CD4-positive, alpha-beta memory T cell (primary cell): ENCODE measurements at regions not wholly inside any gene's neighbourhood (a gene's known extent, or its start where the extent isn't known, plus 50 kb on each side); places are given as distances from the start of the nearest gene placed in this dataset.

Source experiments
- CTCF ChIA-PET: fragments of 350-600 bp; sonication (Branson Sonifier 250); formaldehyde crosslinking; loops from one replicate; lab custom pipeline; 2021; ENCODE audit warnings: inconsistent platforms; ENCODE audit not compliant: partially characterized antibody; lab: Charles Lee
- POLR2A ChIA-PET: fragments of 350-600 bp; sonication (Branson Sonifier 250); formaldehyde crosslinking; loops from one replicate; lab custom pipeline; 2021; ENCODE audit not compliant: partially characterized antibody; lab: Charles Lee
- DNase-seq, 5 donors: peaks; one replicate each; pipeline versions ENCODE4 v3.0.0 to v3.0.0-alpha.2; 2020 to 2022; ENCODE audit warnings: mixed read lengths in 1 of 5
- H3K27ac ChIP-seq: one replicate; pipeline ENCODE4 v1.7.0; 2013; ENCODE audit warnings: low read depth, low read length
- H3K27me3 ChIP-seq: 2 replicates; pipeline ENCODE4 v1.7.0; 2013; ENCODE audit warnings: mild to moderate bottlenecking, low read length, moderate library complexity; ENCODE audit not compliant: insufficient read depth
- H3K36me3 ChIP-seq: 2 replicates; pipeline ENCODE4 v1.7.0; 2013; ENCODE audit warnings: mild to moderate bottlenecking, low read length, moderate library complexity; ENCODE audit not compliant: insufficient read depth
- H3K4me1 ChIP-seq: 2 replicates; pipeline ENCODE4 v1.7.0; 2013; ENCODE audit warnings: mild to moderate bottlenecking, low read length, moderate library complexity; ENCODE audit not compliant: insufficient read depth
- H3K4me3 ChIP-seq, 2 donors: one replicate each; pipeline ENCODE4 v1.7.0; 2013; ENCODE audit warnings: low read length in 2 of 2, mild to moderate bottlenecking in 1 of 2
- H3K9me3 ChIP-seq, 2 donors: one replicate each; pipeline ENCODE4 v1.7.0; 2013; ENCODE audit warnings: low read length in 2 of 2, control low read depth in 1 of 2; ENCODE audit not compliant: control insufficient read depth in 1 of 2
- H3K27ac Mint-ChIP-seq, 7 donors: one replicate each; pipeline ENCODE4 v1.8.0; 2020 to 2021; ENCODE audit warnings: mixed read lengths in 7 of 7, mild to moderate bottlenecking in 6 of 7, inconsistent platforms in 3 of 7, moderate library complexity in 3 of 7
- H3K27me3 Mint-ChIP-seq, 2 donors: one replicate each; pipeline ENCODE4 v1.8.0; 2020 to 2021; ENCODE audit warnings: mixed read lengths in 2 of 2
- H3K36me3 Mint-ChIP-seq, 2 donors: one replicate each; pipeline ENCODE4 v1.8.0; 2020 to 2021; ENCODE audit warnings: mixed read lengths in 2 of 2, inconsistent platforms in 1 of 2, mild to moderate bottlenecking in 1 of 2
- H3K4me1 Mint-ChIP-seq, 4 donors: one replicate each; pipeline ENCODE4 v1.8.0; 2020 to 2021; ENCODE audit warnings: mixed read lengths in 4 of 4, mild to moderate bottlenecking in 1 of 4
- H3K4me3 Mint-ChIP-seq, 8 donors: one replicate each; pipeline ENCODE4 v1.8.0; 2020 to 2021; ENCODE audit warnings: mixed read lengths in 8 of 8, mild to moderate bottlenecking in 7 of 8, moderate library complexity in 6 of 8, inconsistent platforms in 3 of 8
- H3K9me3 Mint-ChIP-seq, 8 donors: one replicate each; pipeline ENCODE4 v1.8.0; 2020 to 2021; ENCODE audit warnings: mixed read lengths in 8 of 8, mild to moderate bottlenecking in 5 of 8, inconsistent platforms in 3 of 8, moderate library complexity in 1 of 8
- intact Hi-C: fragments of 100-400 bp; cut with micrococcal nuclease; formaldehyde crosslinking; loops from one replicate; pipeline ENCODE4 v1.15.1; 2023

GRCh38 chr18:45488645-45489044, 126.6 kb upstream of the SLC14A2 start:
- Mint-ChIP-seq H3K4me1 (no peaks in the 10 kb centered on the region), H3K4me3 (no peak overlapping the region), H3K27ac (no peak overlapping the region), H3K27me3 (peaks cover 1 to 4% of the 10 kb centered on the region in 2 donors), H3K9me3 (peaks cover 0 to 1% (median 0%) of the 10 kb centered on the region in 8 donors), H3K36me3 (no peaks in the 10 kb centered on the region)
- H3K27ac ChIP-seq, result no peak overlapping the region
- H3K4me1 ChIP-seq, result no peaks in the 10 kb centered on the region
- H3K4me3 ChIP-seq, result no peak overlapping the region
- no peaks in the 10 kb centered on the region for H3K9me3 ChIP-seq
- DNase-seq, result no peak
- ChIA-PET CTCF (no interaction called here), POLR2A (no interaction called here)
- H3K36me3 ChIP-seq, result no peaks in the 10 kb centered on the region
- intact Hi-C loops, result no loop called here
- no peaks in the 10 kb centered on the region for H3K27me3 ChIP-seq

- Mint-ChIP-seq H3K27me3 (peaks cover 0 to 8% of the 10 kb centered on the region in 2 donors), H3K36me3 (no peaks in the 10 kb centered on the region), H3K4me3 (no peak overlapping the region), H3K27ac (no peak overlapping the region), H3K4me1 (no peaks in the 10 kb centered on the region), H3K9me3 (peaks cover 0 to 2% (median 0%) of the 10 kb centered on the region in 8 donors)
- CTCF ChIA-PET, result no interaction called here
- Histone ChIP-seq H3K27ac (no peak overlapping the region), H3K27me3 (no peaks in the 10 kb centered on the region), H3K4me1 (no peaks in the 10 kb centered on the region), H3K4me3 (no peak overlapping the region), H3K36me3 (no peaks in the 10 kb centered on the region), H3K9me3 (no peaks in the 10 kb centered on the region)
- POLR2A ChIA-PET, result no interaction called here
- DNase-seq, result no peak
- intact Hi-C loops, result no loop called here
Observed at GRCh38 chr18:45493830-45494229, 121.4 kb upstream of the SLC14A2 start.

- Histone ChIP-seq H3K9me3 (no peaks in the 10 kb centered on the region), H3K4me1 (no peaks in the 10 kb centered on the region), H3K4me3 (no peak overlapping the region), H3K36me3 (no peaks in the 10 kb centered on the region), H3K27me3 (no peaks in the 10 kb centered on the region), H3K27ac (no peak overlapping the region)
- Mint-ChIP-seq H3K36me3 (no peaks in the 10 kb centered on the region), H3K9me3 (peaks cover 0 to 2% (median 0%) of the 10 kb centered on the region in 8 donors), H3K27ac (no peak overlapping the region), H3K27me3 (peaks cover 0 to 8% of the 10 kb centered on the region in 2 donors), H3K4me1 (no peaks in the 10 kb centered on the region), H3K4me3 (no peak overlapping the region)
- intact Hi-C loops, result no loop called here
- CTCF ChIA-PET, result no interaction called here
- no peak for DNase-seq
- POLR2A ChIA-PET, result no interaction called here
Observed at GRCh38 chr18:45494811-45495210, 120.5 kb upstream of the SLC14A2 start.

GRCh38 chr18:45496741-45497140, 118.5 kb upstream of the SLC14A2 start:
- intact Hi-C loops, result no loop called here
- Mint-ChIP-seq H3K4me3 (no peak overlapping the region), H3K9me3 (peaks cover 0 to 2% (median 0%) of the 10 kb centered on the region in 8 donors), H3K36me3 (no peaks in the 10 kb centered on the region), H3K27me3 (peaks cover 0 to 7% of the 10 kb centered on the region in 2 donors), H3K4me1 (no peaks in the 10 kb centered on the region), H3K27ac (no peak overlapping the region)
- Histone ChIP-seq H3K36me3 (no peaks in the 10 kb centered on the region), H3K4me3 (no peak overlapping the region), H3K27me3 (no peaks in the 10 kb centered on the region), H3K4me1 (no peaks in the 10 kb centered on the region), H3K27ac (no peak overlapping the region), H3K9me3 (no peaks in the 10 kb centered on the region)
- no peak for DNase-seq
- CTCF ChIA-PET, result no interaction called here
- POLR2A ChIA-PET, result no interaction called here

GRCh38 chr18:45497595-45498286, 117.5 kb upstream of the SLC14A2 start:
- Mint-ChIP-seq H3K9me3 (peaks cover 0 to 2% (median 0%) of the 10 kb centered on the region in 8 donors), H3K27me3 (peaks cover 0 to 7% of the 10 kb centered on the region in 2 donors), H3K36me3 (no peaks in the 10 kb centered on the region), H3K4me3 (no peak overlapping the region), H3K4me1 (no peaks in the 10 kb centered on the region), H3K27ac (no peak overlapping the region)
- POLR2A ChIA-PET, result no interaction called here
- Histone ChIP-seq H3K4me1 (no peaks in the 10 kb centered on the region), H3K27ac (no peak overlapping the region), H3K4me3 (no peak overlapping the region), H3K27me3 (no peaks in the 10 kb centered on the region), H3K9me3 (no peaks in the 10 kb centered on the region), H3K36me3 (no peaks in the 10 kb centered on the region)
- intact Hi-C loops, result no loop called here
- DNase-seq, result no peak
- CTCF ChIA-PET, result no interaction called here

GRCh38 chr18:45498287-45498658, 117.0 kb upstream of the SLC14A2 start:
- H3K9me3 ChIP-seq, result no peaks in the 10 kb centered on the region
- no peak overlapping the region for H3K4me3 ChIP-seq
- H3K4me1 Mint-ChIP-seq, result no peaks in the 10 kb centered on the region
- H3K27ac Mint-ChIP-seq, result no peak overlapping the region
- intact Hi-C loops, result no loop called here
- no peak overlapping the region for H3K27ac ChIP-seq
- ChIA-PET POLR2A (no interaction called here), CTCF (no interaction called here)
- H3K36me3 Mint-ChIP-seq, result no peaks in the 10 kb centered on the region
- H3K4me1 ChIP-seq, result no peaks in the 10 kb centered on the region
- DNase-seq, result no peak
- no peaks in the 10 kb centered on the region for H3K27me3 ChIP-seq
- H3K27me3 Mint-ChIP-seq, result peaks cover 0 to 7% of the 10 kb centered on the region in 2 donors
- H3K4me3 Mint-ChIP-seq, result no peak overlapping the region
- no peaks in the 10 kb centered on the region for H3K36me3 ChIP-seq
- H3K9me3 Mint-ChIP-seq, result peaks cover 0 to 2% (median 0%) of the 10 kb centered on the region in 8 donors

GRCh38 chr18:45503990-45504389, 111.3 kb upstream of the SLC14A2 start:
- peaks cover 0 to 3% (median 0%) of the 10 kb centered on the region in 8 donors for H3K9me3 Mint-ChIP-seq
- intact Hi-C loops, result no loop called here
- no peak overlapping the region for H3K4me3 ChIP-seq
- H3K27me3 Mint-ChIP-seq, result peaks cover 4 to 5% of the 10 kb centered on the region in 2 donors
- POLR2A ChIA-PET, result no interaction called here
- H3K36me3 Mint-ChIP-seq, result no peaks in the 10 kb centered on the region
- H3K27ac Mint-ChIP-seq, result no peak overlapping the region
- H3K36me3 ChIP-seq, result no peaks in the 10 kb centered on the region
- H3K4me1 Mint-ChIP-seq, result no peaks in the 10 kb centered on the region
- no peak for DNase-seq
- CTCF ChIA-PET, result no interaction called here
- no peaks in the 10 kb centered on the region for H3K4me1 ChIP-seq
- no peak overlapping the region for H3K4me3 Mint-ChIP-seq
- no peak overlapping the region for H3K27ac ChIP-seq
- no peaks in the 10 kb centered on the region for H3K27me3 ChIP-seq
- H3K9me3 ChIP-seq, result no peaks in the 10 kb centered on the region
